HCT116 (cell line): ENCODE measurements at regions not wholly inside any gene's neighbourhood (a gene's known extent, or its start where the extent isn't known, plus 50 kb on each side); places are given as distances from the start of the nearest gene placed in this dataset.

Experiments used
- ATAC-seq: fragments of 200-7000 bp; cut with Tn5 transposase; 2 replicates; pipeline ENCODE4 v1.9.1; 2020; ENCODE audit warnings: mild to moderate bottlenecking, moderate library complexity
- BruUV-seq: library from RNA; stranded (reverse); fragments of 400-500 nt; replicated peaks from 2 replicates; lab custom pipeline; 2021; lab: Mats Ljungman, UMichigan
- CTCF ChIA-PET: fragments of 300-600 bp; sonication (Branson Sonifier 250); formaldehyde crosslinking; loops from one replicate; lab custom pipeline; 2021; ENCODE audit warnings: antibody characterized with exemption; lab: Charles Lee
- POLR2A ChIA-PET: fragments of 300-600, 350-600 bp; sonication (Branson Sonifier 250); formaldehyde crosslinking; loops from one replicate; lab custom pipeline; 2021; ENCODE audit warnings: antibody characterized with exemption; lab: Charles Lee
- RAD21 ChIA-PET, 2 experiments: fragments of 300-600 bp; sonication (Branson Sonifier 250); formaldehyde crosslinking; loops; one replicate each; lab custom pipeline; 2023; ENCODE audit warnings: low total read pairs in 2 of 2; ENCODE audit not compliant: uncharacterized antibody in 2 of 2, unreplicated experiment in 2 of 2, low non-redundant PET in 1 of 2; lab: Charles Lee
- DNase-seq: peaks from one replicate; pipeline ENCODE4 v3.0.0-alpha.2; 2010; ENCODE audit warnings: low read depth, low spot score
- H2AFZ ChIP-seq: fragments of 200-600 bp; shearing (Covaris generic), sonication (generic); 2 replicates; pipeline ENCODE4 v1.6.1; 2017; ENCODE audit warnings: low read depth, mixed run types, mixed read lengths, antibody characterized with exemption, low read length; ENCODE audit not compliant: poor library complexity, severe bottlenecking
- H3K27ac ChIP-seq: 2 replicates; pipeline ENCODE4 v1.5.1; 2012; ENCODE audit warnings: low read depth, low read length
- H3K27me3 ChIP-seq: fragments of 200-600 bp; sonication (generic); 2 replicates; pipeline ENCODE4 v1.6.1; 2016; ENCODE audit warnings: mixed run types, low read length, mixed read lengths; ENCODE audit not compliant: insufficient read depth
- H3K36me3 ChIP-seq, 2 experiments: fragments of 200-500 bp in 1 of 2; fragments of 200-600 bp in 1 of 2; sonication (Bioruptor generic) in 1 of 2; sonication (generic) in 1 of 2; 2 replicates each; pipeline versions ENCODE4 v1.5.1 to v1.6.1; 2014 to 2016; ENCODE audit warnings: low read length in 2 of 2, inconsistent platforms in 1 of 2, mixed read lengths in 1 of 2, mixed run types in 1 of 2; ENCODE audit not compliant: insufficient read depth in 2 of 2, control insufficient read depth in 1 of 2
- H3K4me1 ChIP-seq, 2 experiments: fragments of 200-600 bp in 1 of 2; sonication (generic) in 1 of 2; 2 replicates each; pipeline versions ENCODE4 v1.5.1 to v1.6.1; 2012 to 2017; ENCODE audit warnings: low read length in 2 of 2, inconsistent platforms in 1 of 2, mild to moderate bottlenecking in 1 of 2, mixed read lengths in 1 of 2, mixed run types in 1 of 2, moderate library complexity in 1 of 2; ENCODE audit not compliant: insufficient read depth in 2 of 2, control insufficient read depth in 1 of 2
- H3K4me2 ChIP-seq: fragments of 200-600 bp; sonication (generic); 2 replicates; pipeline ENCODE4 v1.6.1; 2017; ENCODE audit warnings: mixed run types, low read length, mixed read lengths
- H3K4me3 ChIP-seq, 2 experiments: fragments of 200-600 bp in 1 of 2; sonication (generic) in 1 of 2; replicated peaks in 1 of 2; 2 replicates each; pipeline ENCODE4 v1.5.1; 2011 to 2016; ENCODE audit warnings: low read length in 2 of 2, control low read depth in 1 of 2, low read depth in 1 of 2, mild to moderate bottlenecking in 1 of 2, mixed read lengths in 1 of 2, mixed run types in 1 of 2
- H3K79me2 ChIP-seq: fragments of 200-600 bp; sonication (generic); 2 replicates; pipeline ENCODE4 v1.6.1; 2017; ENCODE audit warnings: mild to moderate bottlenecking, mixed run types, low read length, moderate library complexity, mixed read lengths; ENCODE audit not compliant: insufficient read depth
- H3K9ac ChIP-seq: fragments of 200-600 bp; sonication (generic); 2 replicates; pipeline ENCODE4 v1.6.1; 2016; ENCODE audit warnings: low read length, mixed read lengths
- H3K9me2 ChIP-seq: fragments of 200-600 bp; sonication (generic), shearing (Covaris generic); 2 replicates; pipeline ENCODE4 v1.6.1; 2017; ENCODE audit warnings: mixed run types, mild to moderate bottlenecking, moderate library complexity; ENCODE audit not compliant: insufficient read depth
- H3K9me3 ChIP-seq, 2 experiments: fragments of 200-500 bp in 1 of 2; fragments of 200-600 bp in 1 of 2; sonication (Bioruptor generic) in 1 of 2; sonication (generic) in 1 of 2; 2 replicates each; pipeline ENCODE4 v1.6.1; 2014 to 2017; ENCODE audit warnings: low read length in 2 of 2, mixed read lengths in 2 of 2, inconsistent platforms in 1 of 2, low read depth in 1 of 2, mild to moderate bottlenecking in 1 of 2, mixed run types in 1 of 2, moderate library complexity in 1 of 2; ENCODE audit not compliant: control insufficient read depth in 1 of 2, insufficient read depth in 1 of 2
- H4K20me1 ChIP-seq: fragments of 200-600 bp; sonication (generic), shearing (Covaris generic); 2 replicates; pipeline ENCODE4 v1.6.1; 2017; ENCODE audit warnings: mixed run types, mild to moderate bottlenecking, moderate library complexity; ENCODE audit not compliant: insufficient read depth
- CBX3 ChIP-seq: IDR thresholded peaks from 2 replicates; pipeline ENCODE4 v1.6.1; 2012; ENCODE audit warnings: low read depth
- CEBPB ChIP-seq: IDR thresholded peaks from 2 replicates; pipeline ENCODE4 v1.6.1; 2012; ENCODE audit warnings: low read depth
- EGR1 ChIP-seq: IDR thresholded peaks from 2 replicates; pipeline ENCODE4 v1.6.1; 2012; ENCODE audit warnings: low read depth
- ELF1 ChIP-seq: IDR thresholded peaks from 2 replicates; pipeline ENCODE4 v1.6.1; 2012; ENCODE audit warnings: low read depth, borderline replicate concordance
- EZH2 ChIP-seq: fragments of 200-600 bp; sonication (generic); IDR thresholded peaks from 2 replicates; pipeline ENCODE4 v1.6.1; 2017; ENCODE audit warnings: antibody characterized with exemption, mixed run types
- EZH2phosphoT487 ChIP-seq: fragments of 200-600 bp; IDR thresholded peaks from 2 replicates; pipeline ENCODE4 v1.6.1; 2018; ENCODE audit warnings: antibody characterized with exemption, borderline replicate concordance
- FOSL1 ChIP-seq: IDR thresholded peaks from 2 replicates; pipeline ENCODE4 v1.6.1; 2012; ENCODE audit warnings: low read depth
- JUND ChIP-seq: IDR thresholded peaks from 2 replicates; pipeline ENCODE4 v1.6.1; 2012
- MAX ChIP-seq: IDR thresholded peaks from 2 replicates; pipeline ENCODE4 v1.6.1; 2012
- POLR2A ChIP-seq: IDR thresholded peaks from 2 replicates; pipeline ENCODE4 v1.7.0; 2011; ENCODE audit warnings: borderline replicate concordance; ENCODE audit not compliant: insufficient read depth, insufficient read length; ENCODE audit errors: extremely low read depth
- POLR2AphosphoS5 ChIP-seq: IDR thresholded peaks from 2 replicates; pipeline ENCODE4 v1.6.1; 2011; ENCODE audit warnings: mild to moderate bottlenecking, low read depth, low read length, moderate library complexity
- RAD21 ChIP-seq: IDR thresholded peaks from 2 replicates; pipeline ENCODE4 v1.6.1; 2012; ENCODE audit warnings: low read depth, mild to moderate bottlenecking
- REST ChIP-seq: IDR thresholded peaks from 2 replicates; pipeline ENCODE4 v1.6.1; 2012; ENCODE audit warnings: low read depth
- SP1 ChIP-seq: IDR thresholded peaks from 2 replicates; pipeline ENCODE4 v1.6.1; 2012; ENCODE audit warnings: low read depth
- SRF ChIP-seq: IDR thresholded peaks from 2 replicates; pipeline ENCODE4 v1.6.1; 2012; ENCODE audit warnings: low read depth
- TCF7L2 ChIP-seq: IDR thresholded peaks from 2 replicates; pipeline ENCODE4 v1.7.0; 2011; ENCODE audit warnings: borderline replicate concordance, inconsistent platforms; ENCODE audit not compliant: insufficient read depth, insufficient read length; ENCODE audit errors: extremely low read depth
- YY1 ChIP-seq: IDR thresholded peaks from 2 replicates; pipeline ENCODE4 v1.6.1; 2011; ENCODE audit warnings: low read length, low read depth, moderate library complexity, mild to moderate bottlenecking; ENCODE audit not compliant: insufficient replicate concordance; ENCODE audit errors: extremely low read depth
- ZBTB33 ChIP-seq: IDR thresholded peaks from 2 replicates; pipeline ENCODE4 v1.6.1; 2011; ENCODE audit warnings: mild to moderate bottlenecking, low read length, moderate library complexity; ENCODE audit not compliant: insufficient replicate concordance; ENCODE audit errors: extremely low read depth
- ZNF274 ChIP-seq: fragments of 200-500 bp; sonication (Bioruptor generic); IDR thresholded peaks from 2 replicates; pipeline ENCODE4 v1.6.1; 2014; ENCODE audit warnings: mild to moderate bottlenecking, low read depth, low read length, inconsistent platforms
- intact Hi-C: fragments of 100-400 bp; cut with micrococcal nuclease; formaldehyde crosslinking; loops from 2 replicates; pipeline ENCODE4 v1.10.0; 2022
- TF ChIP-seq, protein P1 (sequence below): IDR thresholded peaks from 2 replicates; pipeline ENCODE4 v1.6.1; 2012

GRCh38 chr13:80957019-80957655 lies 616.2 kb upstream of the SPRY2 start:
- ChIA-PET POLR2A (no interaction called here), CTCF (no interaction called here)
- BruUV-seq, result no TSS peak

More at GRCh38 chr13:80957019-80957655, 616.2 kb upstream of the SPRY2 start:
- Histone ChIP-seq H2AFZ (no peak overlapping the region), H4K20me1 (no peaks in the 10 kb centered on the region), H3K9me3 (no peaks in the 10 kb centered on the region), H3K79me2 (no peaks in the 10 kb centered on the region), H3K27ac (no peak overlapping the region), H3K4me3 (no peak overlapping the region), H3K4me2 (no peak overlapping the region), H3K9me2 (no peaks in the 10 kb centered on the region), H3K4me1 (no peaks in the 10 kb centered on the region), H3K36me3 (no peaks in the 10 kb centered on the region), H3K9ac (no peak overlapping the region), H3K27me3 (no peaks in the 10 kb centered on the region)
- no peak for ATAC-seq
- TF ChIP-seq SRF (no peak), EZH2phosphoT487 (no peak), REST (no peak), RAD21 (no peak), MAX (no peak), TCF7L2 (no peak), JUND (no peak), SP1 (no peak), POLR2A (no peak), ELF1 (no peak), EGR1 (no peak), ZNF274 (no peak), POLR2AphosphoS5 (no peak), CEBPB (no peak), FOSL1 (no peak), YY1 (no peak), CBX3 (no peak), ZBTB33 (no peak), EZH2 (no peak)
- TF ChIP-seq, protein P1, sequence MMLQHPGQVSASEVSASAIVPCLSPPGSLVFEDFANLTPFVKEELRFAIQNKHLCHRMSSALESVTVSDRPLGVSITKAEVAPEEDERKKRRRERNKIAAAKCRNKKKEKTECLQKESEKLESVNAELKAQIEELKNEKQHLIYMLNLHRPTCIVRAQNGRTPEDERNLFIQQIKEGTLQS, result no peak
- DNase-seq, result no peak
- intact Hi-C loops, result no loop called here
- RAD21 ChIA-PET, result no interaction called here
